CD14-positive monocyte (primary cell): ENCODE measurements at regions not wholly inside any gene's neighbourhood (a gene's known extent, or its start where the extent isn't known, plus 50 kb on each side); places are given as distances from the start of the nearest gene placed in this dataset.
"Not testable (repeated sequence)": the region's sequence is repeated elsewhere in the genome, so short reads cannot be mapped to it uniquely, and the experiment has no call there.

Experiments used
- DNase-seq, 3 donors: peaks; one replicate each; pipeline ENCODE4 v3.0.0-alpha.2; 2011 to 2022
- H2AFZ ChIP-seq: 2 replicates; pipeline ENCODE4 v1.6.0; 2012; ENCODE audit warnings: mild to moderate bottlenecking, low read depth, low read length, inconsistent platforms; ENCODE audit not compliant: insufficient read depth, poor library complexity, severe bottlenecking
- H3K27ac ChIP-seq, 2 donors: 1 replicate in 1 of 2; 2 replicates in 1 of 2; pipeline ENCODE4 v1.5.1; 2012 to 2013; ENCODE audit warnings: low read length in 2 of 2, control low read depth in 1 of 2, inconsistent platforms in 1 of 2, low read depth in 1 of 2, mild to moderate bottlenecking in 1 of 2
- H3K27me3 ChIP-seq, 2 donors: one replicate each; pipeline versions ENCODE4 v1.6.0 to v1.6.1; 2011 to 2013; ENCODE audit warnings: low read length in 2 of 2; ENCODE audit not compliant: control insufficient read depth in 2 of 2, insufficient read depth in 2 of 2
- H3K36me3 ChIP-seq, 2 donors: replicated peaks in 1 of 2; 1 replicate in 1 of 2; 2 replicates in 1 of 2; pipeline versions ENCODE4 v1.5.1 to v1.6.1; 2012 to 2013; ENCODE audit warnings: low read length in 2 of 2, control low read depth in 1 of 2, inconsistent platforms in 1 of 2, mild to moderate bottlenecking in 1 of 2; ENCODE audit not compliant: insufficient read depth in 2 of 2, control insufficient read depth in 1 of 2
- H3K4me1 ChIP-seq, 2 donors: 1 replicate in 1 of 2; 2 replicates in 1 of 2; pipeline versions ENCODE4 v1.5.1 to v1.6.1; 2012 to 2013; ENCODE audit warnings: low read length in 2 of 2, control low read depth in 1 of 2, inconsistent platforms in 1 of 2, mild to moderate bottlenecking in 1 of 2, moderate library complexity in 1 of 2; ENCODE audit not compliant: insufficient read depth in 2 of 2, control insufficient read depth in 1 of 2
- H3K4me2 ChIP-seq: replicated peaks from 2 replicates; pipeline ENCODE3; 2012; ENCODE audit warnings: low read length, moderate library complexity, mild to moderate bottlenecking; ENCODE audit not compliant: poor library complexity, severe bottlenecking; ENCODE audit errors: extremely low read depth
- H3K4me3 ChIP-seq, 3 experiments: fragments of 200-600 bp in 1 of 3; sonication (generic) in 1 of 3; replicated peaks in 1 of 3; 1 replicate in 2 of 3; 2 replicates in 1 of 3; pipeline ENCODE4 v1.5.1; 2011 to 2013; ENCODE audit warnings: low read length in 3 of 3, mild to moderate bottlenecking in 3 of 3, control low read depth in 2 of 3, low read depth in 2 of 3, inconsistent platforms in 1 of 3, moderate library complexity in 1 of 3
- H3K79me2 ChIP-seq: 2 replicates; pipeline ENCODE4 v1.6.0; 2012; ENCODE audit warnings: mild to moderate bottlenecking, control low read depth, inconsistent platforms, low read length, moderate library complexity; ENCODE audit not compliant: insufficient read depth
- H3K9ac ChIP-seq: 2 replicates; pipeline ENCODE4 v1.6.0; 2017; ENCODE audit warnings: low read length, mild to moderate bottlenecking; ENCODE audit not compliant: insufficient read depth, poor library complexity, severe bottlenecking
- H3K9me3 ChIP-seq, 2 donors: replicated peaks in 1 of 2; 1 replicate in 1 of 2; 2 replicates in 1 of 2; pipeline versions ENCODE4 v1.5.1 to v1.6.1; 2012 to 2013; ENCODE audit warnings: low read length in 2 of 2, control low read depth in 1 of 2; ENCODE audit not compliant: control insufficient read depth in 1 of 2, insufficient read depth in 1 of 2
- H4K20me1 ChIP-seq: 2 replicates; pipeline ENCODE4 v1.6.0; 2012; ENCODE audit warnings: mild to moderate bottlenecking, low read length, control low read depth, moderate library complexity; ENCODE audit not compliant: insufficient read depth
- H3K27ac Mint-ChIP-seq, 7 donors: one replicate each; pipeline ENCODE4 v1.8.0; 2020; ENCODE audit warnings: mild to moderate bottlenecking in 7 of 7, mixed read lengths in 7 of 7, moderate library complexity in 6 of 7, inconsistent platforms in 2 of 7
- H3K27me3 Mint-ChIP-seq, 3 donors: one replicate each; pipeline ENCODE4 v1.8.0; 2021 to 2022; ENCODE audit warnings: low read depth in 3 of 3, mild to moderate bottlenecking in 3 of 3, mixed read lengths in 3 of 3, moderate library complexity in 3 of 3, inconsistent platforms in 1 of 3
- H3K36me3 Mint-ChIP-seq, 2 donors: one replicate each; pipeline ENCODE4 v1.8.0; 2020; ENCODE audit warnings: mixed read lengths in 2 of 2, inconsistent platforms in 1 of 2, mild to moderate bottlenecking in 1 of 2
- H3K4me1 Mint-ChIP-seq: one replicate; pipeline ENCODE4 v1.8.0; 2020; ENCODE audit warnings: mild to moderate bottlenecking, mixed read lengths
- H3K4me3 Mint-ChIP-seq, 2 donors: one replicate each; pipeline ENCODE4 v1.8.0; 2020; ENCODE audit warnings: mild to moderate bottlenecking in 2 of 2, mixed read lengths in 2 of 2, moderate library complexity in 1 of 2
- H3K9me3 Mint-ChIP-seq, 7 donors: one replicate each; pipeline ENCODE4 v1.8.0; 2020 to 2022; ENCODE audit warnings: mixed read lengths in 7 of 7, mild to moderate bottlenecking in 6 of 7, moderate library complexity in 6 of 7, inconsistent platforms in 2 of 7
- WGBS: methylation state at CpG from one replicate; pipeline ENCODE4 v1.1.5; 2013; ENCODE audit warnings: missing lambda C conversion rate; ENCODE audit not compliant: insufficient coverage; 5-methylcytosine and 5-hydroxymethylcytosine counted together
- intact Hi-C, 2 donors: fragments of 100-400 bp; cut with micrococcal nuclease; formaldehyde crosslinking; loops; one replicate each; pipeline versions ENCODE4 v1.15.0 to v1.15.1; 2023
- TF ChIP-seq, protein P1 (sequence below): fragments of 200-600 bp; IDR thresholded peaks from one replicate; pipeline ENCODE4 v1.8.0; 2022; ENCODE audit warnings: antibody characterized with exemption, mild to moderate bottlenecking

DNA sequence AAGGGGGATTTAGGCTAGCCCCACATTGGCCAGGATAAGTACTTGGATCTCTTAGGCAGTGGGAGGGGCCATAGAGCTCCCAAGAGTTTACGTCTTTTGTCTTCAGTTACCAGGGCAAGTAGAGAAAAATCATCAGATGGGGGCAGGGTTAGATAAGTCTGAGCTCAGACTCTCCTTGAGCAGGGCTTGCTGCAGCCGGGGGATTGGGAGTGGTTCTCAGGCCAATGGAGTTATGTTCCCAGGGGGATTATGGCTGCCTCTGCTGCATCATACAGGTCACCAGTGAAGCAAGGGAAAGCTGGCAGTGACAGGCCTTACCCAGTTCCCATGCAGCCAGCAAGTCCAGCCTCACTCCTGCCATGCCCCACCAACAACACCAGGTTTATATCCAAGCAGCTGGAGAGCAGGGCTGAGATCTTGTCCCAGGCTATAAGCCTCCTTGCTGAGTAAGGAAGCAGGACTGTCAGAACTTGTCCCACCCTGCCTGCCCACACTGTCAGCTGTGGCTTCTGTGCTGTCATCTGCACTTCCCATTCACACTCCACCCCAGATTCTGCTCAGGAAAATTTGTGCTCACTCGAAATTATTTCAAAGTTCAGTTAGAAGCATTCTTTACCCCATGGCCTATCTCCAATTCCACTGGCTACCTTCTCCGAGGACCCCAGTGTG is 215.3 kb downstream of the FAM43A start:
- Histone ChIP-seq H3K79me2 (no peaks in the 10 kb centered on the region), H3K9ac (no peak overlapping the region), H4K20me1 (no peaks in the 10 kb centered on the region), H2AFZ (peak overlapping the region; percentile 56), H3K4me1 (peaks cover 12 to 15% of the 10 kb centered on the region in 2 donors), H3K27me3 (no peaks in the 10 kb centered on the region), H3K9me3 (peaks cover 0 to 5% of the 10 kb centered on the region in 2 donors), H3K36me3 (no peaks in the 10 kb centered on the region), H3K27ac (no peak overlapping the region), H3K4me3 (no peak overlapping the region), H3K4me2 (peak overlapping the region; percentile 26)
- peaks cover 7 to 17% (median 11%) of the 10 kb centered on the region in 7 donors for H3K9me3 Mint-ChIP-seq
- H3K36me3 Mint-ChIP-seq = peaks cover 1 to 3% of the 10 kb centered on the region in 2 donors
- H3K27me3 Mint-ChIP-seq = peaks cover 0 to 3% (median 0%) of the 10 kb centered on the region in 3 donors
- H3K4me1 Mint-ChIP-seq = peaks cover 28% of the 10 kb centered on the region
- intact Hi-C loops = no loop called here
- peak overlapping the region in 1 of 2 donors; percentile 52 for H3K4me3 Mint-ChIP-seq
- WGBS = 53% methylated on average over 4 of the region's 4 CpGs
- peak overlapping the region in 4 of 7 donors; percentile 35 to 79 (median 48) for H3K27ac Mint-ChIP-seq
- DNase-seq = no peak
- TF ChIP-seq, protein P1, sequence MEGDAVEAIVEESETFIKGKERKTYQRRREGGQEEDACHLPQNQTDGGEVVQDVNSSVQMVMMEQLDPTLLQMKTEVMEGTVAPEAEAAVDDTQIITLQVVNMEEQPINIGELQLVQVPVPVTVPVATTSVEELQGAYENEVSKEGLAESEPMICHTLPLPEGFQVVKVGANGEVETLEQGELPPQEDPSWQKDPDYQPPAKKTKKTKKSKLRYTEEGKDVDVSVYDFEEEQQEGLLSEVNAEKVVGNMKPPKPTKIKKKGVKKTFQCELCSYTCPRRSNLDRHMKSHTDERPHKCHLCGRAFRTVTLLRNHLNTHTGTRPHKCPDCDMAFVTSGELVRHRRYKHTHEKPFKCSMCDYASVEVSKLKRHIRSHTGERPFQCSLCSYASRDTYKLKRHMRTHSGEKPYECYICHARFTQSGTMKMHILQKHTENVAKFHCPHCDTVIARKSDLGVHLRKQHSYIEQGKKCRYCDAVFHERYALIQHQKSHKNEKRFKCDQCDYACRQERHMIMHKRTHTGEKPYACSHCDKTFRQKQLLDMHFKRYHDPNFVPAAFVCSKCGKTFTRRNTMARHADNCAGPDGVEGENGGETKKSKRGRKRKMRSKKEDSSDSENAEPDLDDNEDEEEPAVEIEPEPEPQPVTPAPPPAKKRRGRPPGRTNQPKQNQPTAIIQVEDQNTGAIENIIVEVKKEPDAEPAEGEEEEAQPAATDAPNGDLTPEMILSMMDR = no peak

DNA sequence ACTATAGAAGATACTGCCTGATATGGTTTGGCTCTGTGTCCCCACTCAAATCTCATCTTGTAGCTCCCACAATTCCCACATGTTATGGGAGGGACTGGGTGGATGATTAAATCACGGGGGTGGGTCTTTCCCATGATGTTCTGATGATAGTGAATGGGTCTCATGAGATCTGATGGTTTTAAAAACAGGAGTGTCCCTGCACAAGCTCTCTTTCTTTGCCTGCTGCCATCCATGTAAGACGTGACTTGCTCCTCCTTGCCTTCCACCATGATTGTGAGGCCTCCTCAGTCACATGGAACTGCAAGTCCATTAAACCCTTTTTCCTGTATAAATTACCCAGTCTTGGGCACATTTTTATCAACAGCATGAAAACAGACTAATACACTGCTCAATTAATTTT is 217.8 kb downstream of the FAM43A start:
- H3K4me1 ChIP-seq = peaks cover 12 to 15% of the 10 kb centered on the region in 2 donors
- H3K4me2 ChIP-seq, H3K36me3 ChIP-seq, H3K27me3 Mint-ChIP-seq, H3K4me3 Mint-ChIP-seq, H3K9me3 ChIP-seq, H3K27ac ChIP-seq, intact Hi-C loops, H3K36me3 Mint-ChIP-seq, H3K4me3 ChIP-seq, H3K79me2 ChIP-seq, H3K27ac Mint-ChIP-seq, H3K9ac ChIP-seq, H2AFZ ChIP-seq, DNase-seq, H4K20me1 ChIP-seq, H3K27me3 ChIP-seq: not testable (repeated sequence)
- H3K9me3 Mint-ChIP-seq = peaks cover 7 to 17% (median 11%) of the 10 kb centered on the region in 7 donors
- 100% methylated on average over 1 of the region's 2 CpGs for WGBS
- H3K4me1 Mint-ChIP-seq = peaks cover 16% of the 10 kb centered on the region

DNA sequence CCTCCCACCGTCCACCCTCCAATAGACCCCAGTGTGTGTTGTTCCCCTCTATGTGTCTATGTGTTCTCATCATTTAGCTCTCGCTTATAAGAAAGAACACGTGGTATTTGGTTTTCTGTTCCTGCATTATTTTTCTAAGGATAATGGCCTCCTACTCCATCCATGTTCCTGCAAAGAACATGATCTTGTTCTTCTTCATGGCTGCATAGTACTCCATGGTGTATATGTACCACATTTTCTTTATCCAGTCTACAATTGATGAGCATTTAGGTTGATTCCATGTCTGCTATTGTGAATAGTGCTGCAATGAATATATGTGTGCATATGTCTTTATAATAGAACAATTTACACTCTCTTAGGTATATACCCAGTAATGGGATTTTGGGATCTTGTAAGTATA is 219.3 kb downstream of the FAM43A start:
- intact Hi-C loops, H2AFZ ChIP-seq, H3K36me3 Mint-ChIP-seq, H3K9ac ChIP-seq, H3K27ac ChIP-seq, H3K4me2 ChIP-seq, H3K27me3 Mint-ChIP-seq, H3K27ac Mint-ChIP-seq, H3K4me3 Mint-ChIP-seq, H4K20me1 ChIP-seq, H3K9me3 ChIP-seq, H3K27me3 ChIP-seq, H3K79me2 ChIP-seq, H3K36me3 ChIP-seq, H3K4me3 ChIP-seq, DNase-seq: not testable (repeated sequence)
- peaks cover 12 to 15% of the 10 kb centered on the region in 2 donors for H3K4me1 ChIP-seq
- Mint-ChIP-seq H3K4me1 (peaks cover 16% of the 10 kb centered on the region), H3K9me3 (peaks cover 6 to 10% (median 7%) of the 10 kb centered on the region in 7 donors)
- WGBS = 80% methylated on average over 1 of the region's 3 CpGs
